ENCODE measurements at regions not wholly inside any gene's neighbourhood (a gene's known extent, or its start where the extent isn't known, plus 50 kb on each side); places are given as distances from the start of the nearest gene placed in this dataset.

- DNase-seq, result no peak
These were observed 151.6 kb downstream of the ZIC5 start for GRCh38 chr13:99819967-99820366.

GRCh38 chr13:99816321-99816720 is 155.2 kb downstream of the ZIC5 start:
- DNase-seq, result no peak

GRCh38 chr13:99813336-99814095 is 158.1 kb downstream of the ZIC5 start:
- peak; percentile 3 for DNase-seq

DNA sequence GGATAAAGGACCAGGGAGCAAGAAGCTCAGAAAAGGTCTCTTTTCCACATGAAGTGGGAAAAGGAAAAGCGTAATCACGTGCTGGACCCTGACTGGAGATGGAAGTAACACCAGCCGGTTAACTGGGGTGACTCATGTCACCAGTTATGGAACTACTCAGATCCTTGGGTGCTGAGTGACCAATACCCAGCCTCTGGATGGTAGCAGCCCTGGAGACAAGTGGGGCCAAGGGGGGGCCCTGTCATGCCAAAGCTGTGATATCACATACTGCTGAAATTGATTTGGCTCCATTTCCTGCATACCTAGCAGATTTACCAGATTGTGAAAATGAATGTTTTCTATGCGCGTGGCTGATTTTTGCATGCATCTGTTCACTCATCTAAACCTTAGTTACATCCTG is 158.9 kb downstream of the ZIC5 start:
- peak; percentile 83 for DNase-seq

DNA sequence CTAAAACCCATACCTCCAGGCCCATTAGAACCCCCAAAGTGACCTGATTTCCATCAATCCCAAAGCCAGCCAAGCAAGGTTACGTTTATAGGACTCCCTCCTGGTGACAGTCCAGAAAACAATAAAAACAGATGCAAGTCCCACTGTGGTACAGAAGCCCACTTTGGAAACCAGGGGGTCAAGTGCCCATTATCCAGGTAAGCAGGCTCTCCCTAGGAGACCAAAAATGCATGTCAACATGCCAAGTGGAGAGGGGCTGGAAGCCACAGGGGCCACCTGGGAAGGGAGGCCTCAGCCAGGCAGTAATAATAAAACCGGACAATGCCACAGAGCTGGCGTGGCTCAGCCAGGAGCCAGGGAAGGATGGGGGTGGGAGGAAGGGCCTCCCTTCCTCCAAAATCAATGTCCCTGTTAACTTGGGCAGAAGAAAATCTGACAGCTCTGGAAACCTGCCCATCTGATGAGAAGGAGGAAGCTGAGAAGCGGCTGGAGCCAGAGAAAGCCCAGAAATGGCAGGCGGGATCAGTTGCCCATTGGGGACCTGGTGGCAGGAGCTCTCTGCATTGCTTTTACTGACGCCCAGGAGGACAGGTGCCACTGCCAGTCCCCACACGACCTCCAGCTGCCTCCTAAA is 160.4 kb downstream of the ZIC5 start:
- DNase-seq, result no peak

GRCh38 chr13:99809926-99810325 is 161.6 kb downstream of the ZIC5 start:
- DNase-seq, result no peak

DNA sequence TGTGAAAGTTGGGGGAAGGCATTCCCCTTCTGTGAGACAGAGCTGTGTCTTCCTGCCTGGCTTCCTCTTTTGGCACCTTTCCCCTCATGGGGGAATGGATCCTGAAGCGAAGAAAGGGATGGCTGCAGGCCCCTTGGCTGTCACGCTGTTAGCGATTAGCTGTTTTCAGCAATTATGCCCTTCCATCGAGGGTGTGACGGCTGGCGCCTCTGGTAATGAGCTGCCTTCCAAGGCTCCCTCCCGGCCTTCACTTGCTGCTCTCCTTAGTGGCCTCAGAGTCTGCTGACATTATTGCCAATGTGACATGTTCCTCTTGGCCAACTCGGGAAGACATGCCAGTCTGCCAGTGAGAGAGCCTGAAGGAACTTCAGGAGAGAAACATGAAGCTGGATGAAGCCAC is 162.1 kb downstream of the ZIC5 start:
- DNase-seq, result no peak

GRCh38 chr13:99808786-99809185 is 162.8 kb downstream of the ZIC5 start:
- DNase-seq, result no peak

GRCh38 chr13:99806671-99807070 is 164.9 kb downstream of the ZIC5 start:
- DNase-seq, result no peak

- no peak for DNase-seq
These were observed 166.2 kb downstream of the ZIC5 start for GRCh38 chr13:99805361-99805760.

- DNase-seq, result no peak
These were observed 168.4 kb downstream of the ZIC5 start for GRCh38 chr13:99803141-99803540.

DNA sequence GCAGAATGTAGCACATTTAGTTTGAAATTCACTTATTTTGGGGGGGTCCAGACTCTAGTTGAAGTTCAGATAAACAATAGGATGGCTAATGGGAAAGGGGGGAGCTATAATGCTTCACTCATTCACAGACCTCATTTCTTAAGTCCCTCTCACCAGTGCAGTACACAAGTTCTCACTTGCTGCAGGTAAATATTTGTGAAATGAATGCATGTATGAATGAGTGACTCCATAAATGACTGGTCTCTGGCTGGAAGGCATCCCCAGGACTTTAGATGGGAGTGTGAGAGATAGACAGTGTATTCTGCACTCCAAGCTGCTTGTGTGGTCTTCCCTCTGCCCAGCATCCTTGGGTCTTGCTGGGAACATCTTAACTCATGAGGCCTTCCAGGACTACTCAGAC is 169.2 kb downstream of the ZIC5 start:
- DNase-seq, result no peak

- DNase-seq, result no peak
These were observed 170.6 kb downstream of the ZIC5 start for GRCh38 chr13:99800951-99801350.

GRCh38 chr13:99800011-99800410 is 171.6 kb downstream of the ZIC5 start:
- DNase-seq, result no peak

DNA sequence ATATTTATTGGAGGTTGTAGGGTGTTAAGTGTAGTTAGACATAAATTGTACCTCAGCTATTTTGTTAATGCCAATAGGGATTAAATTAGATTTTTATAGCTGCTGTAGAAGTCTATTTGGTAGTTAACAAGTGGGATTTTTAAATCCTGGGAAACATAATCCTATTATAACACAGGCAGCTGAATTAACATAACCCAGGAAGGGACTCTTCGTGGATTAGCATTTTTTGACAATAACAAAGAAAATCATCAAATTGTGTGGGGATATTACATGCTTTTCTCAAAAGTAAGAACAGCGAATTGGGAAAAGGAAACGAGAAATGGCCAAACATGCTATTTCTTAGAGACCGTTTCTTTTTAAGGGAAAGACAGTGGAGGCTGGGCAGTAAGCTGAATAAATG is 172.8 kb downstream of the ZIC5 start:
- no peak for DNase-seq

- no peak for DNase-seq
These were observed 173.9 kb downstream of the ZIC5 start for GRCh38 chr13:99797691-99798090.

DNA sequence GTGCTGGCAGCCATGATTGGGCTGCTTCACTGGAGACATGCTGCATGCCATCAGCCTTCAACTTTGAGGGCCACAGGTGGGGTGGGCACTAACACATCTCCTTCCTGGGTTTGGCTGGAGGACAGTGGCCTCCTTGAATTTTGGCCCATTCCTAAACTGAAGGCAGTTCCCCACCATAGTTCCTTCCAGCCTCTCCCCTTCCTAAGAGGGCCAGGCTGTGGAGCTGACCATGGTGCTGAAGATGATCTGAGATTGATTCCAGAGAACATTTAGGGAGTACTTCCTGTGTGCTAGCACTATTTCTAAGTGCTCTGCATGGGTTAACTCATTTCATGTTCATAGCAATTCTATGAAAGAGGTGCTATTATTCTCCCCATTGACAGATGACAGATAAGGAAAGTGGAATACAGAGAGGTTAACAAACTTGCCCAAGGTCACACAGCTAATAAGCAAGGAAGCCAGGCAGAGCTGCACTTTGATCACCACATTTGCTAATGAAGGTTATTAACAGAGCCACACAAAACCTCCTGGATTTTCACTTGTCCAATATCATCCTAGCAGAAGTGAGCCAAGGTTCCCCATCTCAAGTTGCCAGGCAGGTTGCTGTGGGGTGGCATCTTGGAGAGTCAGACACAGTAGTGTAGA is 175.3 kb downstream of the ZIC5 start:
- DNase-seq, result peak; percentile 51

DNA sequence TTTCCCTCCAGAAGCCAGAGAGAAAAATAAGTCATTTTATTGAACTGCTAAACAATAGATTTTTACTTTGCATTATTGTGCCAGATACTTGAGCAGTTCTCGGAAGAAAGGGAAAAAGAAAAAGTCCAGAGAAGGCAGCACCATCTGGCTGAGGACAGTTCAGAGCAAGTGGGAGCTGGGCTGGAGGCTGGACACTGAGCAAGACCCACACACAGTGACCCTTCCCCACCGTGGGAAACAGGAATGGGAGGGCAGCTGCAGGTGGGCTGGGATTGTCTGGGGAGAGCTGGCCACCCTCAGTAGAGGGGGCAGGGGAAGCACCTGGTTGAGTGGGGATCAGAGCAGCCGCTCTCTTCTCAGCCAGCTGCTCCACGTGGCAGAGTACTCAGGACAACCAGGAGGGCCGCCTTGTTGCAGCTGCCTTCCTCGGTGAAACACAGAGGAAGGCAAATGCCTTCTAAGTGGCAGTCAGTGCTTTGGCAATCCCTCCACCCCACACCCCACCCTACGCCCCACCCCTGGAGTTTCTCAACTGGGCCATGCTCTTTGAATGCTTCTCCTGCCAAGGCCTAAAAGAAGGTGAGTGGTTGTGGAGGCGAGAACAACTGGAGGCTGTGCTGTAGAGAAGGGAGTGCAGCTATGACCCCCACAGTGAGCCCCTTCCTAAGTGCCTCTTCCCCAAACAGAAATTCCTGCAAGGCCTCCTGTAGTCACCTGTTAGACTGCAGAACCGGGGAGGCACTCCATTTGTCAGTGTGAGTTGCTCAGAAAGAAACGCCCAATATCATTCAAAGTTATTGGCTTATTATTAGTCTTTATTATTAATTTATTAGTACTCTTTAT is 179.3 kb downstream of the ZIC5 start:
- no peak for DNase-seq

GRCh38 chr13:99782669-99783068 is 188.9 kb downstream of the ZIC5 start:
- no peak for DNase-seq

DNA sequence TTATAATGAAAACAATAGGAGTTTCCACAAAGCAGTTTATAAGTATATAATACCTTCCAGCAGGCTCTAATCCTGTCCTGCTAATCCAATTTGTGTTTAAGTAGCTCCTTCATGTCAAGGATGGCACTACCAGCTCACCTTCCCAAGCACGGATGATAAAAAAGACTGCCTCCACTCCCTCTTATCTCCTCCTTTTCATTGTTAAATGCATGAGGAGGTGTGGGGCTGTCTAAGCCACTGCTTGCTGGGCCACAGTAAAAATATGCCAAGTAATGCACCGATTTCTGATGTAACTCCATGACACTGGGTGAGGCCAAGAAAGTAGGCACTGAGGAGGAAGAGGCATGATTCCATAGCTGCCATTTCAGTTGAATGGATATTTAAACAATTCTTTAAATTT is 193.1 kb downstream of the ZIC5 start:
- DNase-seq, result no peak

- no peak for DNase-seq
These were observed 193.7 kb downstream of the ZIC5 start for GRCh38 chr13:99777873-99778272.

DNA sequence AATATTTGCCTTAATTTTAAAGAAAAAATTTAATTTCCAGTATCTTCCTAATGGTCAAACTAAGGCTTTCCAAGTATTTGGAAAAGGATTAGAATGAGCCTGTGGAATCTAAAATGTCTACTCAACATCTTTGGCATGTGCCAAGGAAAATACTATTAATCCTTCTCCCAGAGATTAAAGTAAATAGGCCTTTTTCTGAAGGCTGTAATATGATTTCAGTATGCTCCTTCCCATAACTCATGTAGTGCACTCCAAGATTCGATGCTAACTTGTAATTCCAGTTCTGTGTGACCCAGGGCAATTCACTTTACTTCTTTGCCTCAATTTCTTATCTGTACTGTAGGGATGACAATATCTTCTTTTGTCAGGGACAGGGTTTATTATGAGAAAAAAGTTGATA is 196.9 kb downstream of the ZIC5 start:
- no peak for DNase-seq

DNA sequence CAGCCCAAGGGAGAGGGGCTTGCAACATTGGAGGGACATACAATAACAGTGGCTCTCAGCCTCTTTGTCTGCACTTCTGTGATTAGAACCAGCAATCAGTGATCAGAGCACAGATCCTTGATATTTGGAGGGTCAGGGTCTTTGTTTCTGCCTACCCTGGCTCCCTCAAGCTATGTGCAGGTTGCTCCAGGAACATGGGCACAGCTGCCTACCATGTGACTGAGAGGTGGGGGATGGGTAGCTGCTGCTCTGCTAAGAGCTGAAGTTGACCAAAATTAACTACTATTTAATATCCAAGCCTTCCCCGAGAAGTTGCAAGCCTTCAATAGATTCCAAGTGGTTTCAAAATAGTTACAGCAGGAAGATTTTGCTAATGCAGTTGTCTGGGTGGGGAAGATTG is 202.6 kb downstream of the ZIC5 start:
- DNase-seq, result no peak
